ENCODE measurements at regions not wholly inside any gene's neighbourhood (a gene's known extent, or its start where the extent isn't known, plus 50 kb on each side); places are given as distances from the start of the nearest gene placed in this dataset.

GRCh38 chr18:55774505-55774904 is 186.5 kb upstream of the TCF4 start:
- no peak for TF ChIP-seq CTCF (IDR thresholded peaks at IDR 0.05 in 2 of 3, conservative IDR thresholded peaks at IDR 0.05 in 1 of 3; ENCODE audit: control insufficient read depth in 2 of 3, extremely low read depth in 1 of 3, insufficient read depth in 1 of 3, low read depth in 3 of 3, low read length in 3 of 3)
- TF ChIP-seq ZBED1 (IDR thresholded peaks at IDR 0.05; ENCODE audit: borderline replicate concordance): no peak
- TF ChIP-seq USF2 (IDR thresholded peaks at IDR 0.05; ENCODE audit: borderline replicate concordance, low read depth, low read length): no peak
- TF ChIP-seq EP300 (IDR thresholded peaks at IDR 0.05; ENCODE audit: borderline replicate concordance in 1 of 2, control insufficient read depth in 1 of 2, low read depth in 2 of 2, low read length in 2 of 2): no peak
- no peak for TF ChIP-seq FOS (IDR thresholded peaks at IDR 0.05; ENCODE audit: borderline replicate concordance, extremely low read depth, insufficient read length)
- no peak for TF ChIP-seq ZNF592 (IDR thresholded peaks at IDR 0.05)
- TF ChIP-seq EZH2 (IDR thresholded peaks at IDR 0.05; ENCODE audit: borderline replicate concordance, control insufficient read depth, low read depth, low read length): no peak
- TF ChIP-seq NR2C2 (IDR thresholded peaks at IDR 0.05; ENCODE audit: borderline replicate concordance, control insufficient read depth, insufficient read length, low read depth): no peak
- TF ChIP-seq POLR2AphosphoS5 (IDR thresholded peaks at IDR 0.05; ENCODE audit: low read length): no peak
- TF ChIP-seq USF1 (IDR thresholded peaks at IDR 0.05; ENCODE audit: borderline replicate concordance, extremely low read length, insufficient read depth, low read depth, low read length): no peak
- TF ChIP-seq NFYB (IDR thresholded peaks at IDR 0.05; ENCODE audit: insufficient read depth, low read depth, low read length): no peak
